ENCODE measurements at regions not wholly inside any gene's neighbourhood (a gene's known extent, or its start where the extent isn't known, plus 50 kb on each side); places are given as distances from the start of the nearest gene placed in this dataset.

DNA sequence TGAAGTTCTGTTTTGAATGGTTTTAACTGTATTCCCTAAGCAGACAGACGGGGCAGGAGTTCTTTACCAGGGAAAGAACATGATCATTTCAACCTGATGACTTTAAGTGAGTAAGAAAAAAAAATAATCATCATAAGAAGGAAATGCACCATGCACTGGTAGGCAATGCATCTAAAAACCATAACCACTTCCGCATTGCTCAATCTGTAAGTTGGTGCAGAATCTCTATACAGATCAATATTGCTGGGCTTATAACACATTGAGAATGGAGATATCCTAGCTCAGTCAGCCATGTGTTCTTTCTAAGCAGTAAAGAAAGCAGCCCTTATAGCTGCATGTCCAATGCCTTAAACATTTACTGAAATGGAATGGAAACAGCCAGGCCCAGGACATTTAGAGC lies 407.1 kb upstream of the DMAC1 start:
- H3K36me3 ChIP-seq = no peaks in the 10 kb centered on the region
- no peak overlapping the region for H3K4me3 ChIP-seq
- DNase-seq = no peak
- no peak overlapping the region for H3K27ac ChIP-seq
- H3K4me1 ChIP-seq = no peaks in the 10 kb centered on the region
- TF ChIP-seq, protein P1, sequence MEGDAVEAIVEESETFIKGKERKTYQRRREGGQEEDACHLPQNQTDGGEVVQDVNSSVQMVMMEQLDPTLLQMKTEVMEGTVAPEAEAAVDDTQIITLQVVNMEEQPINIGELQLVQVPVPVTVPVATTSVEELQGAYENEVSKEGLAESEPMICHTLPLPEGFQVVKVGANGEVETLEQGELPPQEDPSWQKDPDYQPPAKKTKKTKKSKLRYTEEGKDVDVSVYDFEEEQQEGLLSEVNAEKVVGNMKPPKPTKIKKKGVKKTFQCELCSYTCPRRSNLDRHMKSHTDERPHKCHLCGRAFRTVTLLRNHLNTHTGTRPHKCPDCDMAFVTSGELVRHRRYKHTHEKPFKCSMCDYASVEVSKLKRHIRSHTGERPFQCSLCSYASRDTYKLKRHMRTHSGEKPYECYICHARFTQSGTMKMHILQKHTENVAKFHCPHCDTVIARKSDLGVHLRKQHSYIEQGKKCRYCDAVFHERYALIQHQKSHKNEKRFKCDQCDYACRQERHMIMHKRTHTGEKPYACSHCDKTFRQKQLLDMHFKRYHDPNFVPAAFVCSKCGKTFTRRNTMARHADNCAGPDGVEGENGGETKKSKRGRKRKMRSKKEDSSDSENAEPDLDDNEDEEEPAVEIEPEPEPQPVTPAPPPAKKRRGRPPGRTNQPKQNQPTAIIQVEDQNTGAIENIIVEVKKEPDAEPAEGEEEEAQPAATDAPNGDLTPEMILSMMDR (IDR thresholded peaks at IDR 0.05) = no peak
- no peak for TF ChIP-seq POLR2A (IDR thresholded peaks at IDR 0.05)
- intact Hi-C loops (cut with DNase I) = no loop called here
- no peaks in the 10 kb centered on the region for H3K27me3 ChIP-seq
- 64 to 75% methylated on average over 2 of the region's 2 CpGs for WGBS, 2 donors
- no peaks in the 10 kb centered on the region for H3K9me3 ChIP-seq

- Histone ChIP-seq H3K4me3 (no peak overlapping the region), H3K27me3 (no peaks in the 10 kb centered on the region), H3K4me1 (no peaks in the 10 kb centered on the region), H3K9me3 (no peaks in the 10 kb centered on the region), H3K27ac (no peak overlapping the region), H3K36me3 (no peaks in the 10 kb centered on the region)
- intact Hi-C loops (cut with DNase I) = no loop called here
- no peak for DNase-seq
- no peak for TF ChIP-seq POLR2A (IDR thresholded peaks at IDR 0.05)
- TF ChIP-seq, protein P1 (IDR thresholded peaks at IDR 0.05) = no peak
Observed at GRCh38 chr9:8205576-8205975, 406.0 kb upstream of the DMAC1 start.

DNA sequence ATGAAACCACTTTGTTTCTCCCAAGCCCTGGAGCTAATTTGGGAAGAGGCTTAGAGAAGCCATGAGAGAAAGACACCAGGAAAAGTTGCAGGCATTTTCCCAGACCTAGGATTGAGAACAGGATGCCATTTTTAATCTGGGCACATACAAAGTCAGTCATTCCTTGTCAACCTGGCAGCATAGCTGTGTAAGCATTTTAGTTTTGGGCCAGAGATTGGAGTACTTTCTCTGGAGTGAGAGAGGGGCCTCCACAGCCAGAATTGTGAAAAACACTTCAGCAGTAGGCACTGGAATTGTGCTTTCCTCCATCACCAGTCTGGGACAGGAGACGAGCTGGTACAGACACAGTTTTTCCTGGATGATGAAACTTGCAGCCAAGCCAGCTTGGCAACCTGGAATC lies 390.3 kb upstream of the DMAC1 start:
- no peak overlapping the region for H3K27ac ChIP-seq
- intact Hi-C loops (cut with DNase I) = no loop called here
- DNase-seq = no peak
- H3K9me3 ChIP-seq = peaks cover 0 to 9% (median 7%) of the 10 kb centered on the region in 3 donors
- no peaks in the 10 kb centered on the region for H3K36me3 ChIP-seq
- TF ChIP-seq, protein P1 (IDR thresholded peaks at IDR 0.05) = no peak
- no peak for TF ChIP-seq POLR2A (IDR thresholded peaks at IDR 0.05)
- H3K27me3 ChIP-seq = no peaks in the 10 kb centered on the region
- no peak overlapping the region for H3K4me3 ChIP-seq
- WGBS, 2 donors = 80% methylated on average over 1 of the region's 1 CpG
- no peaks in the 10 kb centered on the region for H3K4me1 ChIP-seq

DNA sequence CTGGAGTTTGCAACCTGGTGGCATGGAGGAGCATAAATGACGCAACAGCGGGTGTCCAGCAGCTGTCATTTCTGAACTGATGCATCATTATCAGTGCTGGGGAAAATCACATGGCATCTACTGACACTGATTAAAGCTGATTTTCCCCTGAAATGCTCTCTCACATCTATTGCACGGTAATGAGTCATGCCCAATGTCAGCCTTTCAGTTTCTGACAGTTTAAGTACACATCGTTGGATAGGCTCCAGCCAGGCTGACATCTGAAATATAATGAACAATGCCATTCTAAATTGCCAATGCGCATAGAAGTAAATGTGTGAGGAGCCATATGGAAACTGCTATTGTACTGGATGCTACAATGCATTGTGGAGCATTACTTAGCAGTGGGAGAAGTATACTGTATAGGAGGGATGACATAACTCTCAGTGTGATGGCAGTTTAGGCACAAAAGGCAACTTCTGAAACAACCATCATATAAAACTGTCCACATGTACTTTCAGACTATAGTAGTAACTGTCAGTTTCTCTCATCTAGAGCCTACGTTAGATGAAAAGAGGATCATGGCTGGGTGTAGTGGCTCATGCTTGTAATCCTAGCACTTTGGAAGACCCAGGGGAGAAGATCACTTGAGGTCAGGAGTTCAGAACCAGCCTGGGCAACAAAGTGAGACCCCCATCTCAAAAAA lies 389.3 kb upstream of the DMAC1 start:
- no peak for DNase-seq
- no peaks in the 10 kb centered on the region for H3K36me3 ChIP-seq
- TF ChIP-seq, protein P1 (IDR thresholded peaks at IDR 0.05) = no peak
- no peak for TF ChIP-seq POLR2A (IDR thresholded peaks at IDR 0.05)
- no peak overlapping the region for H3K4me3 ChIP-seq
- 65 to 67% methylated on average over 6 of the region's 6 CpGs for WGBS, 2 donors
- H3K27me3 ChIP-seq = no peaks in the 10 kb centered on the region
- H3K9me3 ChIP-seq = peaks cover 0 to 9% (median 7%) of the 10 kb centered on the region in 3 donors
- no peak overlapping the region for H3K27ac ChIP-seq
- no peaks in the 10 kb centered on the region for H3K4me1 ChIP-seq
- intact Hi-C loops (cut with DNase I) = no loop called here

DNA sequence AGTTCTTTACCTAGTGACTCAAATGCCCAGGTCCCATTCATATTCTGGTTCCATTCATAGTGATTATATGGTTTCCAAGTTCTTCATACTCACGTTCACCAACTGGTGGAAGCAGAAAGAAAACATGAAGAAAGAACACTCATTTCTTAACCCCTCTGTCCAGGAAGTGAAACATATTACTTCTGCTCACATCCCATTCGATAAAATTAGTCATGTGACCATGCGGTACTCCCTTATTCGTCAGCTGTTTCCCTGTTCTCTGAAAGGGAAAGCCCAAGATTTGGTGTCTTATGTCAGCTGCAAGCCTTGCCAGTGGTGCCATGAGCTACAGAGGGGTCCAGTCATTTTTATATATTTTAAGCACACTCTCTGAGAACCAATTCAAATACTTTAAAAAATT lies 387.0 kb upstream of the DMAC1 start:
- no peak overlapping the region for H3K27ac ChIP-seq
- no peaks in the 10 kb centered on the region for H3K36me3 ChIP-seq

More for the DNA sequence above, 387.0 kb upstream of the DMAC1 start:
- intact Hi-C loops (cut with DNase I) = no loop called here
- TF ChIP-seq POLR2A (IDR thresholded peaks at IDR 0.05) = no peak
- TF ChIP-seq, protein P1 (IDR thresholded peaks at IDR 0.05) = no peak
- H3K4me3 ChIP-seq = no peak overlapping the region
- DNase-seq = no peak
- no peaks in the 10 kb centered on the region for H3K4me1 ChIP-seq
- WGBS, 2 donors = 76 to 81% methylated on average over 4 of the region's 4 CpGs
- no peaks in the 10 kb centered on the region for H3K9me3 ChIP-seq
- no peaks in the 10 kb centered on the region for H3K27me3 ChIP-seq
